ENCODE measurements at regions not wholly inside any gene's neighbourhood (a gene's known extent, or its start where the extent isn't known, plus 50 kb on each side); places are given as distances from the start of the nearest gene placed in this dataset.

DNA sequence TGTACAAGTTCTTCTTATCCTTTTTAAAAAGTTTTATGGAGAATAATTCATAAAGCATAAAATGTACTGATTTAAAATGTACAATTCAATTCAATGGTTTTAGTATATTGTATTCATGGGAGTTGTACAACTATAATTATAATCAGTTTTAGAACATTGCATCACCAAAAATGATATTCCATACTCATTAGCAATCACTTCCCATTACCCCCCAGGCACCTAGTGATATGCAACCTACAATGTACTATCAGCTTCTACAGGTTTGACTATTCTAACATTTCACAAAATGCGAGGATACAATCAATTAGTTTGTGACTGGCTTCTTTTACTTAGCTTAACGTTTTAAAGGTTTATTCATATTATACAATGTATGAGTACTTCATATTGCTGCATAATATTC is 49.9 kb upstream of the USP9Y start:
- TF ChIP-seq, protein P1, sequence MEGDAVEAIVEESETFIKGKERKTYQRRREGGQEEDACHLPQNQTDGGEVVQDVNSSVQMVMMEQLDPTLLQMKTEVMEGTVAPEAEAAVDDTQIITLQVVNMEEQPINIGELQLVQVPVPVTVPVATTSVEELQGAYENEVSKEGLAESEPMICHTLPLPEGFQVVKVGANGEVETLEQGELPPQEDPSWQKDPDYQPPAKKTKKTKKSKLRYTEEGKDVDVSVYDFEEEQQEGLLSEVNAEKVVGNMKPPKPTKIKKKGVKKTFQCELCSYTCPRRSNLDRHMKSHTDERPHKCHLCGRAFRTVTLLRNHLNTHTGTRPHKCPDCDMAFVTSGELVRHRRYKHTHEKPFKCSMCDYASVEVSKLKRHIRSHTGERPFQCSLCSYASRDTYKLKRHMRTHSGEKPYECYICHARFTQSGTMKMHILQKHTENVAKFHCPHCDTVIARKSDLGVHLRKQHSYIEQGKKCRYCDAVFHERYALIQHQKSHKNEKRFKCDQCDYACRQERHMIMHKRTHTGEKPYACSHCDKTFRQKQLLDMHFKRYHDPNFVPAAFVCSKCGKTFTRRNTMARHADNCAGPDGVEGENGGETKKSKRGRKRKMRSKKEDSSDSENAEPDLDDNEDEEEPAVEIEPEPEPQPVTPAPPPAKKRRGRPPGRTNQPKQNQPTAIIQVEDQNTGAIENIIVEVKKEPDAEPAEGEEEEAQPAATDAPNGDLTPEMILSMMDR (IDR thresholded peaks at IDR 0.05) = no peak
- TF ChIP-seq POLR2AphosphoS5 (IDR thresholded peaks at IDR 0.05) (no peak), EP300 (IDR thresholded peaks at IDR 0.05; ENCODE audit: low read depth) (no peak)

All from transverse colon (tissue), 4 donors.